ENCODE measurements at regions not wholly inside any gene's neighbourhood (a gene's known extent, or its start where the extent isn't known, plus 50 kb on each side); places are given as distances from the start of the nearest gene placed in this dataset.
"Not testable (repeated sequence)": the region's sequence is repeated elsewhere in the genome, so short reads cannot be mapped to it uniquely, and the experiment has no call there.

- no peak for DNase-seq
These were observed 632.8 kb upstream of the SPRY2 start for GRCh38 chr13:80973721-80974120.

DNA sequence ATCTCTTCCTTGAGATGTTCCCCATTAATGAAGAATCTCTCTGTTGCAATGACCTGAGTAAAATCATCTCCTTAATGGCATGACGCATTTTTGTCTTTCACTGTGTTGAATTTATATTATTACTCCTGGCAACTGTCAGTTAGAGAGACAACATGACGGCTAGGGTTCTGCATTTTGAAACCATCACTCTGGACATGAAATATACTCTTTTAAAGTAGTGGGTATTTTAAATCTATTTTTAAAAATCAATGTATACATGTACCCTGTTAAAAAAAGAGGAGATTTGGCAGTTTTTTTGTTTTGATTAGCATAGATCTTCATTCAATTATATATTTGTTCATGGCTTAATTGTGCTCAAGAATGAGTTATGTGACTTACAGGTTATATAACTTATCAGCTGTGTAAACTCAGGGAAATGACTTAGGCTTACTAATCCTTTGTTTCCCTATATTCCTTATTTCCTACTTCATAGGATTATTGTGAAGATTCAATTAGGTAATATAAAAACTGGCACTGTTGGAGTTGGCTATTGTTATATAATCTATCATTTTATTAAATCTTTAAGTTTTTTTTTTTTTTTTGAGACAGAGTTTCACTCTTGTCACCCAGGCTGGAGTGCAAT lies 632.0 kb upstream of the SPRY2 start:
- DNase-seq, result no peak

- DNase-seq, result no peak
These were observed 624.2 kb upstream of the SPRY2 start for GRCh38 chr13:80965097-80965496.

DNA sequence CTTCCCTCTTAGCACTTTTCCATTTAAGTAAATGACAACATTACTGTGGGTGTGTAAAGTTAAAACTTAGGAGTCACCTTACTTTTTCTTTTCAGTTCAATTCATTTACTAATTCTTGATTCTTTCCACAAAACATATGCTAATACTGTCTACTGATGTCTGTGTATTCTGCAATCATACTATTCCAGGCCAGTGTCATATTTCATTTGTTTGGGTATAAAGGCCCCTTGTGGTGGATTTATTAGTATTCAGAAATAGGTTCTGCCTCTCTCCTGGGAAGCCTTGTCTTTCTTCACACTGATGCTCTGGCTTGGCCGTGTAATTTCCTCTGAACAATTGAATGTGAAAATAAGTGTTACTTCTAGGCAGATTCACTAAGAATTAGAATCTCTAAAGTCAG lies 621.9 kb upstream of the SPRY2 start:
- no peak for DNase-seq

DNA sequence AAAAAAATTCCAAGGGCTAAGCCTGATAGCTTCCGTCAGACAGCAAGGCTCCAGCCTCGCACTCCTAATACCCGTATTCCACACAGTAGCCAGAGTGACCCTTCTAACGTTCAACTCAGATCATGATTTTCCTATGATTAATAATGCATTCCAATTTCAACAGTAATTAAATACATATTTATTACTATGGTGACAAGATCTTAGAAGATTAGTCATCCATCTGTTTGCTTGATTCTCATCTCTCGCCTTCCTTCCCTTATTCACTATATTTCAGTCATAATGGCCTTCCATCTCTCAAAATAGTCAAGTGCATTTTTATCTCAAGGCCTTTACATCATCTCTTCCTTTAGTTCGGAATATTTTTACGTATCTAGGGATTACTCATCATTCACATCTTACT lies 621.2 kb upstream of the SPRY2 start:
- no peak for DNase-seq

- DNase-seq, result no peak
These were observed 616.2 kb upstream of the SPRY2 start for GRCh38 chr13:80957019-80957655.

- no peak for DNase-seq
These were observed 614.6 kb upstream of the SPRY2 start for GRCh38 chr13:80955501-80955900.

GRCh38 chr13:80952158-80952557 lies 611.2 kb upstream of the SPRY2 start:
- DNase-seq, result no peak

DNA sequence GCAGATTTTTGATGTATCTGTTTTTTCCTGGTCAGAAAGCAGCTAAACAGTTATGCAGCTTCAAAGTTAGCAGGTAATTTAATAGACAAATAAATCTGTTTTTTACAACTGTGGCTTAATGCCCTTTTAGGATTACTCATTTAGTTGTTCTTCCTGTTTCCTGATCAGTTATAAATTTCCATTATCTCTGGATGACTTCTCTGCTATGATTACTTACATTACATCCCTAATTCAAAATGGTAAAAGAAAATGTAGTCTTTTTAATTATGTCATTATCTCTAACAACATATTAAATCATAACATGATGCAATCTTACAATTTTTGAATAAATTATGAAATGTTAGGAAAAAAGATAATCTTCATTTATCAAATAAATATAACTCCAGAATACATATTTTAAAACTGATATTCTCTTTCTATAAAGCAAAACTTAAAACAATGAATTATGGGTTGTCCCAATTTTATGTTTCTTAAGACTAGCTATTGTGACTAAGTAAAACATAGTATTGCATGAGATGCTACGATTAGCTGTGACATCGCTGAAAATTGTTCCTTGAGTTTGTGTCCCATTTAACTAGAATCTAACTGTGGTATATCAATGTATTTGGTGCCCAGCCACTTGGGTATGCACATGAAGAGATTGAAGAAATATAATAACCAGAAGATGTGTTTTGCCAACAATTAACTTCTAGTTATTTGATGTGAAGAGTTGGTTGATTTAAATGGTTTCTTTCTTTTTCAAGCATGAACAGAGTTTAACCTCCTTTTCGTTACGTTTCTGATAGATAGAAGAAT lies 605.3 kb upstream of the SPRY2 start:
- DNase-seq, result no peak

- DNase-seq, result no peak
These were observed 604.4 kb upstream of the SPRY2 start for GRCh38 chr13:80945328-80945727.

GRCh38 chr13:80939581-80939980 lies 598.7 kb upstream of the SPRY2 start:
- no peak for DNase-seq

DNA sequence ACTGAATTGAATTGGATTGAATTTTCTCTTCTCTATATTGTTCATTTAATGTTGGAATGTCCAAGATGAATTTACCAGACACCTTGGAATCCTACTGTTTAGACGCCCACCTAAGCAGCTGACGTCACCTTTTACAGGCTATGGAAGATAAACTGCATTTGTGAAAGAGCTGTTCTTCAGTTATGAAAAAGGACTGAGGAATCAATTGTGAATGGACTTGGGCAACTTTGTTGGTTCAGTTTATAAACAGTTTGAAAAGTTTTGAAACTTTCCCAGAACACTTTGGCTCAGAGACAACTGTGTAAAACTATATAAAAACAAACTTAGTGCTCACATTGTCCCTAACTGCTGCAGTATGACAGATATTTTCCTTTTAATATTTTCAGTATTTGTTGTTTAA lies 590.8 kb upstream of the SPRY2 start:
- no peak for DNase-seq

DNA sequence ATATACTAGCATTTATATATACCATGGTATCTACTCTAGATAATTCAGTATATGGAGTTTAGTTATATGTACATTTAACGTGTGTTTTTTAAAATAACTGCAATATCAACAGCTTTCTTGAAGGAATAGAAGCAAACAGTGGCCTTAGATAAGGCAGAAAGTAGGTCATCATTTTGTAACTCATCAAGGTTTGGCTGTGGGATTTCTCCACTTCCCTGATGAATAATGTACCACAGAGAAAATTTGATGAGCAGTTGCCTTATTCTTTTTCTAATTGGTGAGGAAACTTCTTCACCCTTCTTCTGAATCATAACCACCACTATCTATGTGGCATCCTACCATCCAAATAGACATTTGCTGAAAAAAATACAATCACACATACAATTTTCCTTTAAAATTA lies 590.2 kb upstream of the SPRY2 start:
- DNase-seq, result no peak

DNA sequence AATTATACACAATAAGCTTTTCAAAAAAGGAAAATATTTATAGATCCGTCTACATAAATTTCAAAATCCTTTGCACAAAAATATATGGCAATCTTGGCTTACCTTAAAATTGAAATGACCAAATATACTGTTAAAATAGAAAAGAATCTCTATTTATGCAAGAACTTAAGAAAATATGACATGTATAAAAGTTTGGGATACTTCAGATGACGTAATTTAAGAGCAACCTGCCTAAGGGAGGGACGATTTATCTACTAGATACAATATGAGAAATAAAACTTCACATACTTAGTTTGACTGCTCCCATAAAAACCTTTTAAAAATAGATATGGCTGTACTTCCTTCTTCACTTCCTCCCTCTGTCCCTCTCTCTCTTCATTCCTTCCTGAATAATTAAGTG lies 587.3 kb upstream of the SPRY2 start:
- DNase-seq, result no peak

DNA sequence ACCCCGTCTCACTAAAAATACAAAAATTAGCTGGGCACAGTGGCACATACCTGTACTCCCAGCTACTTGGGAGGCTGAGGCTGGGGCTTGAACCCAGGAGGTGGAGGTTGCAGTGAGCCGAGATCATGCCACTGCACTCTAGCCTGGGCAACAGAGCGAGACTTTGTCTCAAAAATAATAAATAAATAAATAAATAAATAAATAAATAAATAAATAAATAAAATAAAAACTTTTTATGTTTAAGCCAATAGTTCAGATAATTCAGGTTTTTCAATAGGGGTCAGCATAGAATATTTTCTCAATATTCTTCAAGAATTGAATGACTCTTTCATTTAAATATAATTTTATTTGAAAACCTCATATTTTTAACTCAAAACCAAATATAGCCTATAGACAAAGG lies 585.1 kb upstream of the SPRY2 start:
- not testable (repeated sequence) for DNase-seq

DNA sequence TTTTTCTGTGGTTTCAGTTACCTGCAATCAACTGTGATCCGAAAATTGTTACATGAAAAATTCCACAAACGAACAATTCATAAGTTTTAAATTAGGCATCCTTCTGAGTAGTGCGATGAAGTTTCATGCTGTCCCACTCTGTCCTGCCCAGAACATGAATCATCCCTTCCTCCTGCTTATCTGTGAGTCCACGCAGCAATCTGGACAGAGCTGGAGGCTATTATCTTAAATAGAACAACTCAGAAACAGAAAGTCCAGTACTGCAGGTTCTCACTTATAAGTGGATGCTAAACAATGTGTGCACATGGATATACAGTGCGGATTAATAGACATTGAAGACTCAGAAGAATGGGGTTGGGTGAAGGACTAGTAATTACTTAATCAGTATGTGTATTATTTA lies 583.7 kb upstream of the SPRY2 start:
- no peak for DNase-seq

GRCh38 chr13:80923907-80924306 lies 583.0 kb upstream of the SPRY2 start:
- no peak for DNase-seq

DNA sequence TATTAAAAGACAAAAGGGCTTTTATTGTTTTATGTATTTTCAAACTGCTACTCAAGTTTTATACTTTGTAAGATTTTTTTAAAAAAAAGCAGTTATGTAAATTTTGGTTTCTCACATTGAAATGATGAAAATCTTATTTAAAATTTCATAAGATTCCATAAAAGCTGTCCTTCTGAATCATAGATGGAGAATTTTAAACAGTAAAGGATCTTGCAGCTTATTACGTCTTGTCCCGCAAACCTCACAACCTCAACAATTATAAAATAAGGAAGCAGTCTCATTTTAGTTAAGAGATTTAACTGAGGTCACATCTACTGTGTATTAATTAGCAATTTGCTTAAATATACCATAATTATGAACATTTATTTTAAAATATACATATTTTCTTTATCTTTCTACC lies 581.0 kb upstream of the SPRY2 start:
- no peak for DNase-seq

DNA sequence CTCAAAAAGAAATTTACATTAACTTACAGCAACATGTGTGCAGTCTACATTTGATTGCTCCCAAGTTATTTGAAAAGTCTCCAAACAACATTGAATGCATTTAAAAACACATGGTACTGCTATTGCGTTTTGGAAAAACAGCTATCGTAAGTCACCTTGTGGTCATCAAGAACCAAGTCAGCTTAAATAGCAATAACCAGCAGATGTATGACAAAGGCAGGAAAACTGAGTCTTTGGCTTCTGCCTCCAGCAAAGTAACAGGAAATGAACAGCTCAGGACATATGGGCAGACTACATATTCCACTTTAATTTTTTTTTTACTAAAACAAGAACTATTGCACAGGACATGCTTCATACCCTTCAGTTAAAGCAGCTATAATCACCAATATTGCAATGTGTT lies 580.6 kb upstream of the SPRY2 start:
- no peak for DNase-seq

DNA sequence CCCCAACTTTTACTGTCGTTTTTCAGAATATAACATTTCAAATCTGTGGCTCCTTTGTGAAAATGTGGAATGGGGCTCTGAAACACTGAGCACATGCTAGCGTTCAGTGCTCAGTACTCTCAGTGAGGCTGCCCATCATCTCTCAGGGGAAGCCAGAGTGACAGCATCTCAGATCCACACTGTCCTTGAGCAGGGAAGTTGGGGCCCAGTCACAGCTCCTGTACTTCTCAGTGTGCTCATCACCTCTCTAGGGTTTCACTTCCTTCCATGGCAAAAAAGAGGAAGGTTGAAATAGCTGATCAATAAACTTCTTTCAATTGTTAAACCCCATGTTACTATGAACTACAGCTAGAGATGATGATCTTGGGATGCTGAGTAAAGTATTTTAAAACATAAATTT lies 565.9 kb upstream of the SPRY2 start:
- DNase-seq, result no peak

DNA sequence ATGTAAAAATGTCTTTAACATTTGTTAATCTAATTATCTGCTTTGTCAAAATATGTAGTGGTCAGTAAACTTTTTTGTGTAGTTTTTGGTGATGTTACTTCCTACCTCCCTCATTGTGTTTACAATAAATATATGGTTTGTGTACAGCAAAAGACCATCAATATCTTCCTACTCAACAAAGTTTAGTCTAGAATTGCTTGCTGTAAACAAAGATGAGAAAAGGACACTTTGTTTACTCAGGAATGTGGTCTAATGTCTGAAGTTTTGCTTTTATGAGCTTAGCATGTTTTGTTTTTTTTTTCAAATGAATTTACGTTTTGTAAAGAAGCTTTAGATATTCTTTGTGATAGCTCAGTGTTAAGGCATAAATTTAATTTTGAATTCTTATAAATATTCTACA lies 563.5 kb upstream of the SPRY2 start:
- no peak for DNase-seq

DNA sequence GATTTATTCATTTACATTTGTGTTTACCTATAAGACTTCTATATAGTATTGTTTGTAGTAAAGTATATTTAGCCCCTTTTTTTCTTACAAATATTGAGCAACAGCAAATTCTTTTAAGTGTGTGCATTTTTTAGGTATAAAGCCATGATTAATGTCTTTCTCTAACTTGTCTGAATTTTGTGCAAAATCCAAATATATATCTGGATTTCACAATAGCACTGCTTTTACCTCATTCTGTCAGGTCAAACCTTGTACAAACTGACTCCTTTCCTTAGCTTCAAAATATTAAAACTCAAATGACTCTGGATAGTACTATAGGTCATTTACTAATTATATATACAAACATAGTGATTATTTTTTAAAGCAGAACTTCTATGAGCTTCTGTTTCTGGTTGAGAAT lies 563.0 kb upstream of the SPRY2 start:
- DNase-seq, result no peak

GRCh38 chr13:80901530-80901929 lies 560.6 kb upstream of the SPRY2 start:
- DNase-seq, result no peak

DNA sequence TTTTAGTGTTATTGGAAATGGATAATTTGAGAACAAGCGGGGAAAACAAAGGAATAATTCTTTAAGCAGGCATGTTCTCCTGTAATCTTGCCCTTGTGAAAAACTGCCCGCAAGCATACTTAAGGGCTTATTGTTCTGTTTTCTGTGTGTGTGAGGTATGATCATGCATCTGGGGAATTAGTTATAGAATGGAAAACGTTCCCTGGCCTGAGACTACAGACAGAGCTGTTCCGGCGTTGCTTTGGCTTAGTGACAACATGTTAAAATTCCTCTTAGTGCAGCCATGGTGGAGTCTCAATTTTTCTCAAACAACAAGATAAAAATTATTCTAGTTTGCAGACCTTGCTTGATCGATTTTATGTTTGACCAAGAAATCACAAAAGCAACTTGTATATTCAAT lies 560.2 kb upstream of the SPRY2 start:
- no peak for DNase-seq

Measured in CD4-positive, alpha-beta T cell treated with Interleukin-17A for 4 hours (primary cell).